DOHH2 (cell line): ENCODE measurements at regions not wholly inside any gene's neighbourhood (a gene's known extent, or its start where the extent isn't known, plus 50 kb on each side); places are given as distances from the start of the nearest gene placed in this dataset.

Source experiments
- H3F3A ChIP-seq: fragments of 200-600 bp; sonication (generic), shearing (Covaris generic); 2 replicates; pipeline ENCODE4 v1.6.0; 2016; ENCODE audit warnings: antibody characterized with exemption, mild to moderate bottlenecking; ENCODE audit not compliant: control insufficient read depth, insufficient read depth
- H3K27ac ChIP-seq: fragments of 200-600 bp; sonication (generic); 2 replicates; pipeline ENCODE4 v1.5.1; 2014; ENCODE audit warnings: low read depth, mild to moderate bottlenecking, low read length, moderate library complexity
- H3K27me3 ChIP-seq: fragments of 200-600 bp; sonication (generic); 2 replicates; pipeline ENCODE4 v1.6.1; 2014; ENCODE audit warnings: mild to moderate bottlenecking, low read length, mixed read lengths; ENCODE audit not compliant: control insufficient read depth
- H3K36me3 ChIP-seq: fragments of 200-600 bp; sonication (generic); 2 replicates; pipeline ENCODE4 v1.6.1; 2014; ENCODE audit warnings: mild to moderate bottlenecking, low read length, moderate library complexity, mixed read lengths; ENCODE audit not compliant: control insufficient read depth
- H3K4me1 ChIP-seq: fragments of 200-600 bp; sonication (generic); 2 replicates; pipeline ENCODE4 v1.6.1; 2014; ENCODE audit warnings: mild to moderate bottlenecking, low read length, mixed read lengths; ENCODE audit not compliant: control insufficient read depth
- H3K4me2 ChIP-seq: fragments of 200-600 bp; sonication (generic); 2 replicates; pipeline ENCODE4 v1.6.0; 2014; ENCODE audit warnings: mild to moderate bottlenecking, low read length, moderate library complexity
- H3K4me3 ChIP-seq: fragments of 200-600 bp; sonication (generic); 2 replicates; pipeline ENCODE4 v1.5.1; 2014; ENCODE audit warnings: mild to moderate bottlenecking, low read length, mixed read lengths
- H3K79me2 ChIP-seq: fragments of 200-600 bp; sonication (generic); 2 replicates; pipeline ENCODE4 v1.6.1; 2014; ENCODE audit warnings: mild to moderate bottlenecking, low read length, mixed read lengths; ENCODE audit not compliant: control insufficient read depth
- H3K9me2 ChIP-seq: fragments of 200-600 bp; sonication (generic); replicated peaks from 2 replicates; pipeline ENCODE4 v1.6.1; 2014; ENCODE audit warnings: mild to moderate bottlenecking, low read length, mixed read lengths; ENCODE audit not compliant: control insufficient read depth
- H3K9me3 ChIP-seq: fragments of 200-600 bp; sonication (generic); 2 replicates; pipeline ENCODE4 v1.6.1; 2014; ENCODE audit warnings: antibody characterized with exemption, low read length, mixed read lengths; ENCODE audit not compliant: control insufficient read depth, insufficient read depth
- H4K20me1 ChIP-seq: fragments of 200-600 bp; sonication (generic); 2 replicates; pipeline ENCODE4 v1.6.0; 2014; ENCODE audit warnings: low read depth, mild to moderate bottlenecking, antibody characterized with exemption, low read length, moderate library complexity; ENCODE audit not compliant: control insufficient read depth, insufficient read depth
- EZH2phosphoT487 ChIP-seq: fragments of 200-600 bp; sonication (generic); IDR thresholded peaks from 2 replicates; pipeline ENCODE4 v1.6.1; 2017; ENCODE audit warnings: borderline replicate concordance, mild to moderate bottlenecking, antibody characterized with exemption, low read length, moderate library complexity, mixed read lengths
- TF ChIP-seq, protein P1 (sequence below): fragments of 200-600 bp; sonication (generic); IDR thresholded peaks from one replicate; pipeline ENCODE4 v1.5.1; 2014; ENCODE audit warnings: antibody characterized with exemption, mild to moderate bottlenecking, low read depth, low read length; ENCODE audit not compliant: poor library complexity, severe bottlenecking

- TF ChIP-seq EZH2phosphoT487 = no peak
- TF ChIP-seq, protein P1, sequence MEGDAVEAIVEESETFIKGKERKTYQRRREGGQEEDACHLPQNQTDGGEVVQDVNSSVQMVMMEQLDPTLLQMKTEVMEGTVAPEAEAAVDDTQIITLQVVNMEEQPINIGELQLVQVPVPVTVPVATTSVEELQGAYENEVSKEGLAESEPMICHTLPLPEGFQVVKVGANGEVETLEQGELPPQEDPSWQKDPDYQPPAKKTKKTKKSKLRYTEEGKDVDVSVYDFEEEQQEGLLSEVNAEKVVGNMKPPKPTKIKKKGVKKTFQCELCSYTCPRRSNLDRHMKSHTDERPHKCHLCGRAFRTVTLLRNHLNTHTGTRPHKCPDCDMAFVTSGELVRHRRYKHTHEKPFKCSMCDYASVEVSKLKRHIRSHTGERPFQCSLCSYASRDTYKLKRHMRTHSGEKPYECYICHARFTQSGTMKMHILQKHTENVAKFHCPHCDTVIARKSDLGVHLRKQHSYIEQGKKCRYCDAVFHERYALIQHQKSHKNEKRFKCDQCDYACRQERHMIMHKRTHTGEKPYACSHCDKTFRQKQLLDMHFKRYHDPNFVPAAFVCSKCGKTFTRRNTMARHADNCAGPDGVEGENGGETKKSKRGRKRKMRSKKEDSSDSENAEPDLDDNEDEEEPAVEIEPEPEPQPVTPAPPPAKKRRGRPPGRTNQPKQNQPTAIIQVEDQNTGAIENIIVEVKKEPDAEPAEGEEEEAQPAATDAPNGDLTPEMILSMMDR = no peak
- Histone ChIP-seq H3K9me3 (no peaks in the 10 kb centered on the region), H3K36me3 (no peaks in the 10 kb centered on the region), H3K4me2 (no peak overlapping the region), H3K4me1 (no peaks in the 10 kb centered on the region), H3K79me2 (no peaks in the 10 kb centered on the region), H3F3A (no peaks in the 10 kb centered on the region), H3K27me3 (peaks cover 11% of the 10 kb centered on the region), H4K20me1 (no peaks in the 10 kb centered on the region), H3K4me3 (no peak overlapping the region), H3K9me2 (no peaks in the 10 kb centered on the region), H3K27ac (no peak overlapping the region)
These were observed 152.1 kb downstream of the AACS start for GRCh38 chr12:125217308-125217707.

DNA sequence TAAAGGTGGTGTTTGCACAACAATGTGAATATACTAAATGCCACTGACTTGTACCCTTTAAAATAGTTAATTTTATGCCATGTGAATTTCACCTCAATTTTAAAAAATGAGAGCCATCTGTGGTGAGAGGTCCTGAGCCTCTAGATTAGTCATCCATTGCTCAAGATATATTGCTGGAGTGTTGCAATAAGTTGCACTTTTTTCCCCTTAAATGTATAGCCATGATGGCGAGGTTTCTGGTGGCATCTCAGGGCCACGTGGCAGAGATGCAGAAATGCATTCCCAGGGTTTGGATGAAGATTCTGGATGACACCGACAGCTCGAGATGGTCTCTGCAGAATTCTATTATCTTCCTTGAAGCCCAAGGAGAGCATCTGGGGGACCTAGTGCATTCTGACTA, 153.7 kb downstream of the AACS start:
- no peaks in the 10 kb centered on the region for H3K79me2 ChIP-seq
- H3K4me1 ChIP-seq = peaks cover 6% of the 10 kb centered on the region
- no peaks in the 10 kb centered on the region for H3F3A ChIP-seq
- no peak overlapping the region for H3K27ac ChIP-seq
- no peaks in the 10 kb centered on the region for H4K20me1 ChIP-seq
- TF ChIP-seq, protein P1 = no peak
- TF ChIP-seq EZH2phosphoT487 = no peak
- peaks cover 16% of the 10 kb centered on the region for H3K27me3 ChIP-seq
- no peak overlapping the region for H3K4me3 ChIP-seq
- H3K36me3 ChIP-seq = no peaks in the 10 kb centered on the region
- H3K9me2 ChIP-seq = no peaks in the 10 kb centered on the region
- H3K9me3 ChIP-seq = no peaks in the 10 kb centered on the region
- H3K4me2 ChIP-seq = no peak overlapping the region

GRCh38 chr12:125220404-125221273, 155.4 kb downstream of the AACS start:
- no peaks in the 10 kb centered on the region for H3F3A ChIP-seq
- H3K4me1 ChIP-seq = peaks cover 6% of the 10 kb centered on the region
- H3K36me3 ChIP-seq = no peaks in the 10 kb centered on the region
- no peak overlapping the region for H3K4me2 ChIP-seq
- no peaks in the 10 kb centered on the region for H4K20me1 ChIP-seq
- H3K9me3 ChIP-seq = no peaks in the 10 kb centered on the region
- H3K4me3 ChIP-seq = no peak overlapping the region
- H3K27me3 ChIP-seq = peaks cover 19% of the 10 kb centered on the region
- no peaks in the 10 kb centered on the region for H3K9me2 ChIP-seq
- no peak overlapping the region for H3K27ac ChIP-seq
- TF ChIP-seq, protein P1 = no peak
- no peak for TF ChIP-seq EZH2phosphoT487
- no peaks in the 10 kb centered on the region for H3K79me2 ChIP-seq
